HG02981 (cell line): ENCODE measurements at regions not wholly inside any gene's neighbourhood (a gene's known extent, or its start where the extent isn't known, plus 50 kb on each side); places are given as distances from the start of the nearest gene placed in this dataset.

Experiments used
- ATAC-seq: cut with Tn5 transposase; IDR thresholded peaks from one replicate; pipeline ENCODE4 v1.9.1; 2021; ENCODE audit warnings: mild to moderate bottlenecking, moderate library complexity; ENCODE audit not compliant: unreplicated experiment

DNA sequence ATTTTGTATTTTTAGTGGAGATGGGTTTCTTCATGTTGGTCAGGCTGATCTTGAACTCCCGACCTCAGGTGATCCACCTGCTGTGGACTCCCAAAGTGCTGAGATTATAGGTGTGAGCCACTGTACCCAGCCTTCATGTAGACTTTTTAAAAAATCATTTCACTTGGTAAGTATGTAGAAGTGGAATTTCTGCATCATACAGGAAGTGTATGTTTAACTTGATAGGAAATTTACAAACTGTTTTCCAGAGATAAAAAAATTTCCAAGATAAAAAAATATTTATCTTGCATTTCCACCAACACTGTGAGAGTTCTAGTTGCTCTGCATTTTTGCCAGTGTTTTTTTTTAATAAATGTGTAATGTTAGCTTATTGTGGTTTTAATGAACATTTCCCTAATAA, 155.8 kb downstream of the ZNF608 start:
- no peak for ATAC-seq

DNA sequence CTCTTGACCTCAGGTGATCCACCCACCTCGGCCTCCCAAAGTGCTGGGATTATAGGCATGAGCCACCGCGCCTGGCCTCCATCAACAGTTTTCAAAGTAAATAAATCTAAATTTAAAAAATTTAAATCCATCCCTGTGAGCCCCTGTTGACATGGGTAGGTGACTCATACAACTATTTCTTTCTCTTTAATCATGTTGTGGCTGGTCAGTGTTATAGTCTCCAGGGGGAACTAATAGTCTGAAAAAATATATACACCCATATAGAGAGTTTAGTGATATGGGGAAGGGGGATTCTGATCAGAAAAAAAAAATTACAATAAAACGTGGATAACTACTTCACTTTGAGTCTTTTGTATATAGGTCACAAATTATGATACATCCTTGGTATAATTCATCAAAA, 159.2 kb downstream of the ZNF608 start:
- no peak for ATAC-seq

DNA sequence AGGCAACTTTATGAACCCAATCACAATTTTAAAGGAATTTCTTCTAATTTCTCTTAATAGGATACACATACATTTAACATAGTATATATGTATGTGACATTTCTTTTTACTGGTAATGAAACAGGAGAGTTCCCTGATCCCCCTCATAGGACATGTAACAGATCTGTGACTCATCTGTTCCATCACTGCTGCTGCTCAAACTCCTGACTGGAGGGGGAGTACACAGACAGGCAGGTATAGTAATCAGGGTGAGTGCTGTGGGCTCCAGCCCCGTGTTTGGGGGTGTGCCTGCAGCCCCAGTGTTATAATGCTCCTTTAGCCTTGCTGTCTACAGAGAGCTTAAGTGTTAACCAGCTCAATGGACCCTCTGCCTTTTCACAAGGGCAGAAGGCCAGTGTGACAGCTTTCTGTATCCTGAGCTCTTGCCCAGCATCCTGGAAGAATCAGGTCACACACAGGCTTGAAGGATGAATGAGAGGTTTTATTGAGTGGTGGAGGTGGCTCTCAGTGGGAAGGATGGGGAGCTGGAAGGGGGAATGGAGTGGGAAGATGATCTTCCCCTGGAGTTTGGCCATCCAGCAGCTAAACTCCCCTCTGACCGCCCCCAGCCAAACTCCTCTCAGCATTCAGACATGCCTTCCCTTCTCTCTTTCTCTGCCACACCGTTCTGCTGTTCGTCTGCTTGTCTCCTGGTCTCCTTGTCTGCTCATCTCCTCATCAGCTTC, 161.3 kb downstream of the ZNF608 start:
- ATAC-seq = no peak

GRCh38 chr5:124583469-124584350, 162.7 kb downstream of the ZNF608 start:
- ATAC-seq = peak; percentile 99

DNA sequence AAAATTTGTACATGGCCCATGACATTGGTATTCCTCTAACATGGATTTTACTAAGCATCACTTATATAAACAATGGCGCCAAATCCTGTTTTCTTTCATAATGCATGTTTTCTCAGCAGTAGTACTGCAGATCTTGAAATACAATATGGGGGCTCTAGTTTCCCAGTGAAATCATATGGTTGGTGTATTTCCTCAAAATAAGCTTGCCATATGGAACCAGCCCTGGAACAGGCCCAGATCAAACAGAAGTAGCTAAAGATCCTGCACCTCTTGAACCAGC, 163.9 kb downstream of the ZNF608 start:
- ATAC-seq = no peak

DNA sequence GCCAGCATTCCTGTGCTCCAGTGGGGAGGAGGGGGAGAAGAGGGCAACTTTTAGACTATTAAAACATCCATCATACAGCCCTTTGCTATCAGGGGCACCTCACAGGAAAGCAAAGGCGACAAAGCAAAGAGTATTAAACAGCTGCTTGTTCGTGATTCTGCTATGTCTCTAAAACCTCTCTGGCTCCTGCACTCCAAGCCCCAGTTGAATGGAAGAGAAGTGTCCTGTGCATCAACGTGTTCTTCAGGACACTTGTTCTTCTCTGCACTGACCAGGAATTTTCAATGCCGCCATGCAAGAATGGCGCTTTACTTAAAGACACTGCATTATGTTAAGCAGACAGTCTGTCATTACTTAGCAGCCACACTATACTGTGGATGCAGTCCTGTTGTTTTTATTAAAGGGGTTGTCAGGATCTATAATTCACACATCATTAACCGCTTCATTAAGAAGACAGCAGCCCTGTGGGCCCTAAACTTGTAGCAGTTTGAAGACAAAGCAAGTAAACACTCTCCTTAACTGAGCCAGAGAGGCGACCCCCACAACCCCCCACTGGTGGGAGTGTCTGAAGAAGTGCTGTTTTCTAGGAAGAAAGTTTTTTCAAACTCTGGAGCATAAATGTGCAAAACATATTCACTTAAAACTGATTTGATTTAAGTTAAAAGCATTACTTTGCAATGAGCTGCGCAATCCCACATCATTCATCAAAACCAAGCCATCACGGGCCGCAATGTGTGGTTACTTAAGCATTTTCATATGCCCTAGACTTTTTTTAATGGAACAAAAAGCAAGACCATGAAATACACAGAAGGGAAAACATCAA, 164.5 kb downstream of the ZNF608 start:
- no peak for ATAC-seq

DNA sequence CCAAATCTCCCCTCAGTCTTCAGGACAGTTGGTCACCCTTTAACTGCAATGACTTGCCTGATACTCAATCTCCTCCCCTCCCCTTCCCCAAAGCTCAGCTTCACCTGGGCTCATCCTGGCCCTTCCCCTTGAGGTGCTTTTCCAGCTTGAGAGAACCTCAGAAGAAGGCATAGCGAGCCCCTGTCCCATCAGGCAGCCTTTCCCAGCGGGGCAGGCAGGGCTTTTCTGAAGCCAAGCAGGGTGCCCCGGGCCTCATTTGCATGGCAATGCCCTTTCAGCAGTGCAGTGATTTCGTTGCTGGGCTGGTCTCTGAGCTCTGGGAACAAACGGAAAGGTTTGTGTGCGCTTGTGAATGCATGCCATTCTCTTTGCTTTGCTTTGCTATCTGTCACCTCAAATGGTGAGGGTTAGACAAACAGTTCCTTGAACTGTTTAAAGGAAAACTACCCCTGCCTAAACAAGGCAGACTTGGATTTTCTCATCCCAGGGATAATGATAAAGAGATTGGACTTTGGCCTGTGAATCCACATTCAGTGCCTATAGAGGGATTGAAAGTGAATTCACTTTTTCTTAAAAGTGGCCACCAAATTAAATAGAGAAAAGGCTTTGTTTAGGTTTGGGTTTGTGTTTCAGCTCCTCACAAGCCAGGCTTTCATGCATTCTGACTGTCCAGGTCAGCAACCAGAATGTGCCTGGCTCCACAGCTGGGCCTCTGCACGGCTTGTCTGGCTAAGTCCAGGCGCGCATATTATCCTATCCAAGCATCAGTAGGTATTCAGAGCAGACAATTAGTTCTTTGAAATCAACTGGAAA, 165.3 kb downstream of the ZNF608 start:
- ATAC-seq = no peak

DNA sequence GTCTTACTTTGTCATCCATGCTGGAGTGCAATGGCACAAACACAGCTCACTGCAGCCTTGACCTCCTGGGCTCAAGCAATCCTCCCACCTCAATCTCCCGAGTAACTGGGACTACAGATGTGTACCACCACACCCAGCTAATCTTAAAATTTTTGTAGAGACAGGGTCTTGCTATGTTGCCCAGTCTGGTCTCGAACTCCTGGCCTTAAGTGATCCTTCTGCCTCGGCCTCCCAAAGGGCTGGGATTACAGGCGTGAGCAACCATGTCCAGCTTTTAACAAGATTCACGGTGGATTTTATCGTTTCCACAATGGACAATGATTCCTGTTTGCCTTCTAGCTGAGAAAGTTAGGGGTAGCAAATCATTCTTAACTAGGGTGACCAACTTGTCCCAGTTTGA, 165.9 kb downstream of the ZNF608 start:
- no peak for ATAC-seq

DNA sequence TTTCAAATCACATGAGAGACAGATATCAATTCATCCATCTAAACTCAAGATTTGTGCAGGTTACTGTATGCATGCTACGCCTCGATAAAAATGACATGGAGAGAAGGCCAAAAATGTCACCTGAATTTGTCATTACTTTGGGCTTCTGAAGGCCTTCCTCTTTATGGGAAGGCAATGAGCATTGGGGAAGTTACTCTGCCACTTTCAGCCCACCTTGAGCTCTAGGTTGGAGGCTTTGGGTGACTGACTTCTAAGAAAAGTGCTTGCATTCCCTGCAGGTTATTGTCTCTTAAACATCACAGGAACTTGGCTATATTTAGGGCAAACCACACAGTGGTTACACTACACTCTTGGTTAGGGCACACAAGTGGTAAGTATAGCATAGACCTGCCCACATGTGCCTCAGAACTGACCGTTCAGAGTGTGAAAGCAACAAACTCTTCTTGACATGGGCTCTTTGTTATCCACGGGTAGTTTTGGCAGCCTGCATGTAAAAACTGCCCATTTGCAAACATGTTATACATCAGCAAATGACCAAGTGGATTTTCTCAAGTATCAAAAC, 169.5 kb downstream of the ZNF608 start:
- peak; percentile 79 for ATAC-seq

- no peak for ATAC-seq
These were observed 170.7 kb downstream of the ZNF608 start for GRCh38 chr5:124575725-124576124.

DNA sequence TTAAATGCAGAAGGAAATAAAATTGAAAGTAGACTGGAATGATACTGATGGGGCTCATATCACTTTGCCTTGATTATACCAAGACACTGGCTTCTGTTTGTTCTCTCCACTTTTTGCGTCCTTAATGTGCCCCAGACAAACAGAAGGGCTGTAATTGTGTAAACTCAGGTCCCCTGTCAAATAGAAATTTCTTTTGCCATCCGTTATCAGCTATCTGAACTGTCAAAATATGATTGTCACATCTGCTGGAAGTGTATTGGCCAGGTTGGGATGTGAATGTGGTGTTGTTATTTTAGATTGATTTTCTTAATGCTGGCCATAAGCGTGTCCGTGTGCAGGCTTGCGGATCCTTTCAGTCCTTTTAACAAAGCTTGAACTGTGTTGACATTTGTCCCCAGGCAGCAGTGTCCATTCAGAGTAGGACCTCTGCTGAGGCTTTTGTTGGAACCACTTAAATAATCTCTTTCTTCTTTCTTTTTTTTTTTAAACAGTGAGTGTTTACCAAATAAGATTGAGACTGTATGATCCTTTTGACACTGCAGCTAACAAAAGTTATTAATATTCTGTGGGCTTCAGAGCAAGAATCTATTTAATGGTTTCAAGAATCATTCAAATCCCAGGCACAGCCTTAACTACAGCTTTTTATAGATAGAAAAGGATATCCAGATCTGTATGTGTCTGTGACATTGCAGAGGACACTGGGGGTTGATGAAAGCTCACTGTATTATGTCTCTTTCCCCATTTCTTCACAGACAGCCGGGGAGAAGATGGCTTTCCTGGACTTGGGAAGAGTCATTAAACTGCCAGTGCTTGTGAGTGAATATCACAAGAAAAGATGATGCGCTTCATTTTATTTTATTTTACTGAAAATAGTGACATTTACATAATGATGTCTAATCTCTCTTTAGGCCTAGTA, 171.7 kb downstream of the ZNF608 start:
- no peak for ATAC-seq

- no peak for ATAC-seq
These were observed 173.5 kb downstream of the ZNF608 start for GRCh38 chr5:124572971-124573370.

DNA sequence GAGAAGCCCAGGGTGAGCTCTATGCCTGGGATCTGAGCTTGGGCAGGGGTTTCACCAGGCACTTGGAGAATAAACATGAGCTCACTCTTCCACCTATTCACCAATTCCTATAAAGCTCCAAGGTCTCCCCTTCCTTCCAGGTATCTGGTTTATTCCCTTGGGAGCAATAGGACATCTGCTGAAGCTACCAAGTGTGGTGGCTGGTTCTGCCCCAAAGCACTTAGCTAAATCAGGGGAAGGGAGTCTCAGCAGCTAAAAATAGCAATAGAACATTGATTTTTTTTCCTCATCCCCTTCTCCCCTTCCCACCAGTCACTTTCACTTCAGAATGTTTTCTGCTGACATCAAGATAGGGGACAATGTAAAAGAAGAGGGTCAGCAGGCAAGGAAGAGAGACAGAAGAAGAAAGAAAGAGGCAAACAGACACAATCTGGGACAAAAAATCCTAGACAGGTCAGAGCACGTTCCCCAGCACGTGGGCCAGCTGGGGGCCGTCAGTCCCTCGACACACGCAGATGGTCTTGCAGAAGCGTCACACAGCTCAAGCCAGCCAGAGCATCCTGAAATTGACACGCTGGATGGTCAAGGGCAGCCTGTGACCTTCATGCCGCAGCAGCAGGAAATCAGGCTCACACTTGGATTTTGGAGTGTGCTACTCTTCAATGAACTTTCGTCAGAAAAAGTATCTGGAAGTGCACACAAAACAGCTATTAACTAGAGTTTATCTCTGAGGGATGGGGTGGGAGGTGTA, 176.0 kb downstream of the ZNF608 start:
- ATAC-seq = no peak

- ATAC-seq = no peak
These were observed 179.5 kb downstream of the ZNF608 start for GRCh38 chr5:124566875-124567450.

DNA sequence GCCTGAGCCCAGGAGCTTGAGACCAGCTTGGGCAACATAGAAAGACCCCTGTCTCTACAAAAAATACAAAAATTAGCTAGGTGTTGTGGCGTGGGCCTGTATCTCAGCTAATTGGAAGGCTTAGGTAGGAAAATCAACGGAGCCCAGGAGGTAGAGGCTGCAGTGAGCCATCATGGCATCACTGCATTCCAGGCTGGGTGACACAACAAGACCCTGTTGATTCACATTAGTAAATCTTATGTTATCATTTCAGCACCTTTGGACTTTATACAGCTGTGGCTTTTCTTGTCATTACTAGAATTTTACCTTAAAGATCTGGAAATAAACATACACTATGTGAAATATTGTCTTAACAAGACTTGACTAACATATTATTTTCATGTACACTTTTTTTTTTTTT, 185.0 kb downstream of the ZNF608 start:
- ATAC-seq = no peak

DNA sequence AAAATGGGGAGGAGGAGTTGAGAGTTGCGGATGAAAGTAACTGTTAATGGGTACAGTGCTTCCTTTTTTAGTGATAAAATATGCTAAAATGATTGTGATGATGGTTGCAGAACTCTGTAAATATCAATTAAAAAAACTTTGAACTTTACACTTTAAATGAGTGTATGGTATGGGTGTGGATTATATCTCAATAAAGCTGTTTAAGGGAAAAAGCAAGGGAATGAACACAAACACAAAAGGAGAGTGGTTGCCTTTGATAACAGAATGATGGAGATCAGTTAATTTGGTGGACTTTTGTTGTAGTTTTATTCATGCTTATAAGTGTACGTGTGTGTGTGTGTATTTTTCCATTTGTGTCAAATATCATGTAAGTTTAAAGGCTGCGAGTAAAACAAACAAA, 186.1 kb downstream of the ZNF608 start:
- ATAC-seq = no peak

DNA sequence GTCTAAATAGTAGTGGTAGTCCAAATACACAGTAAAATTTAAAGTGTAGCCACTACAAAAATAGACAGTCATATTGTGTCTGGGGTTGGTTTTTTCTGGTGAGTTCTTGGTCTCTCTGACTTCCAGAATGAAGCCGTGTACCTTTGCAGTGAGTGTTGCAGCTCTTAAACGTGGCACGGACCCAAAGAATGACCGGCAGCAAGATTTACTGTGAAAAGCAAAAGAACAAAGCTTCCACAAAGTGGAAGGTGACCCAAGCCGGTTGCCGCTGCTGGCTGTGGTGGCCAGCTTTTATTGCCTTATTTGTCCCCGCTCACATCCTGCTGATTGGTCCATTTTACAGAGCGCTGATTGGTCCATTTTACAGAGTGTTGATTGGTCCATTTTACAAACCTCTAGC, 188.7 kb downstream of the ZNF608 start:
- no peak for ATAC-seq
